Endothelial cell of umbilical vein (primary cell): ENCODE measurements at regions not wholly inside any gene's neighbourhood (a gene's known extent, or its start where the extent isn't known, plus 50 kb on each side); places are given as distances from the start of the nearest gene placed in this dataset.
A peak's percentile ranks its signal among the peaks of the same experiment; 100 is the strongest.

Source experiments
- BruUV-seq: library from RNA; stranded (reverse); fragments of 400-500 nt; replicated peaks from 2 replicates; lab custom pipeline; 2021; lab: Mats Ljungman, UMichigan
- CTCF ChIA-PET: fragments of 300-600, 350-600 bp; sonication (Branson Sonifier 250); formaldehyde crosslinking; loops from one replicate; lab custom pipeline; 2021; ENCODE audit warnings: antibody characterized with exemption, inconsistent platforms; lab: Charles Lee
- POLR2A ChIA-PET: fragments of 300-600, 350-600 bp; sonication (Branson Sonifier 250); formaldehyde crosslinking; loops from one replicate; lab custom pipeline; 2021; ENCODE audit warnings: antibody characterized with exemption, inconsistent platforms; lab: Charles Lee
- DNase-seq: peaks from one replicate; pipeline ENCODE4 v3.0.0-alpha.2; 2011; ENCODE audit warnings: low read depth, low spot score
- FAIRE-seq: peaks from 2 replicates; lab custom pipeline; 2011; peaks lifted over from hg19 to GRCh38; lab: Jason Lieb, UNC
- H2AFZ ChIP-seq: 2 replicates; pipeline ENCODE4 v1.6.0; 2012; ENCODE audit warnings: low read depth, low read length, control low read depth, inconsistent platforms
- H3K27ac ChIP-seq: 2 replicates; pipeline ENCODE4 v1.5.1; 2011; ENCODE audit warnings: low read depth, mild to moderate bottlenecking, control low read depth, low read length, moderate library complexity; ENCODE audit not compliant: insufficient read depth
- H3K27me3 ChIP-seq, 2 experiments: 2 replicates each; pipeline versions ENCODE4 v1.6.0 to v1.6.1; 2011; ENCODE audit warnings: low read length in 2 of 2, mixed read lengths in 1 of 2; ENCODE audit not compliant: control insufficient read depth in 2 of 2, insufficient read depth in 2 of 2
- H3K36me3 ChIP-seq, 2 experiments: 2 replicates in 1 of 2; 3 replicates in 1 of 2; pipeline ENCODE4 v1.5.1; 2011; ENCODE audit warnings: low read length in 2 of 2, mild to moderate bottlenecking in 1 of 2, moderate library complexity in 1 of 2; ENCODE audit not compliant: control insufficient read depth in 2 of 2, insufficient read depth in 2 of 2; ENCODE audit errors: extremely low read depth in 1 of 2
- H3K4me1 ChIP-seq: 3 replicates; pipeline ENCODE4 v1.5.1; 2011; ENCODE audit warnings: mild to moderate bottlenecking, low read length; ENCODE audit not compliant: control insufficient read depth, insufficient read depth; ENCODE audit errors: extremely low read depth
- H3K4me2 ChIP-seq: 2 replicates; pipeline ENCODE4 v1.6.1; 2011; ENCODE audit warnings: low read length, control low read depth, mixed read lengths; ENCODE audit not compliant: insufficient read depth
- H3K4me3 ChIP-seq, 3 experiments: fragments of 200-600 bp in 1 of 3; sonication (generic), shearing (Covaris generic) in 1 of 3; replicated peaks in 1 of 3; 2 replicates each; pipeline ENCODE4 v1.5.1; 2011 to 2016; ENCODE audit warnings: control low read depth in 3 of 3, low read length in 3 of 3, mild to moderate bottlenecking in 2 of 3, inconsistent platforms in 1 of 3, low read depth in 1 of 3, moderate library complexity in 1 of 3; ENCODE audit not compliant: insufficient read depth in 1 of 3
- H3K79me2 ChIP-seq: 2 replicates; pipeline ENCODE4 v1.6.0; 2012; ENCODE audit warnings: low read length, inconsistent platforms; ENCODE audit not compliant: control insufficient read depth, insufficient read depth
- H3K9ac ChIP-seq: replicated peaks from 2 replicates; pipeline ENCODE3; 2011; ENCODE audit warnings: low read length, control low read depth; ENCODE audit not compliant: insufficient read depth; ENCODE audit errors: extremely low read depth
- H3K9me1 ChIP-seq: replicated peaks from 3 replicates; pipeline ENCODE4 v1.6.0; 2011; ENCODE audit warnings: mild to moderate bottlenecking, low read length; ENCODE audit not compliant: control insufficient read depth, insufficient read depth; ENCODE audit errors: extremely low read depth
- H3K9me3 ChIP-seq: replicated peaks from 2 replicates; pipeline ENCODE4 v1.5.1; 2012; ENCODE audit warnings: low read length, inconsistent platforms; ENCODE audit not compliant: control insufficient read depth, insufficient read depth
- H4K20me1 ChIP-seq: replicated peaks from 2 replicates; pipeline ENCODE3; 2011; ENCODE audit warnings: mild to moderate bottlenecking, low read length; ENCODE audit not compliant: control insufficient read depth, insufficient read depth; ENCODE audit errors: extremely low read depth
- FOS ChIP-seq: IDR thresholded peaks from 2 replicates; pipeline ENCODE4 v1.6.1; 2011; ENCODE audit warnings: mild to moderate bottlenecking, low read length, moderate library complexity, borderline replicate concordance; ENCODE audit not compliant: insufficient read depth
- JUN ChIP-seq: IDR thresholded peaks from 2 replicates; pipeline ENCODE4 v1.6.1; 2011; ENCODE audit warnings: borderline replicate concordance, low read depth; ENCODE audit not compliant: insufficient read length, insufficient read depth
- POLR2A ChIP-seq: IDR thresholded peaks from 2 replicates; pipeline ENCODE4 v1.6.1; 2012; ENCODE audit warnings: low read depth, mild to moderate bottlenecking, control low read depth, low read length
- POLR2AphosphoS5 ChIP-seq: IDR thresholded peaks from 2 replicates; pipeline ENCODE4 v1.6.1; 2012; ENCODE audit warnings: low read depth, mild to moderate bottlenecking, control low read depth, low read length, moderate library complexity; ENCODE audit not compliant: insufficient read depth
- dilution Hi-C: fragments of 300-500 bp; cut with MboI; formaldehyde crosslinking; loops from one replicate; pipeline ENCODE4 v1.15.0; 2019; ENCODE audit warnings: low sequenced_read_pairs; ENCODE audit not compliant: extremely low pct_ligation_motif_present
- intact Hi-C: fragments of 100-400 bp; cut with micrococcal nuclease; formaldehyde crosslinking; loops from one replicate; pipeline ENCODE4 v1.10.0; 2022
- TF ChIP-seq, protein P1 (sequence below): IDR thresholded peaks from 2 replicates; pipeline ENCODE4 v1.6.1; 2011; ENCODE audit not compliant: insufficient read depth, insufficient read length

DNA sequence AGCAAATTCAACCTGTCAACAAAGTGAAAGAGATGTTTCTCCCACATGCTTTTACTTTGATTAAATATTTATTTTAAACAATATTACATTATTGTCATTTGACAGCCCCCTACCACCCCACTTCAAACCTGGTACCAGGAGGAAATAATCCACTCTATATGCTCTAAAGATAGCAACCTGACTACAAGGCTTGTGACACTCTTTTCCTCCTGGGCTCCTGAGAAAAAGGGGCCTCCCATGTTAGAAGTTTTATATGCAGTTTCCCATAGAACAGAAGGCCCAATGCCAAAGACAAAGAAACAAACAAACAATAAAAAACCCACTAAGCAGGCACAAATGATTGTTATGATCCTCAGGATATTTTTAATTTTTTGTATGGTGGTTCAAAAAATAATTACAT lies 73.6 kb downstream of the RPS29 start:
- Histone ChIP-seq H3K27me3 (peaks cover 0 to under 1% of the 10 kb centered on the region in 2 experiments), H3K9me1 (no peaks in the 10 kb centered on the region), H4K20me1 (no peaks in the 10 kb centered on the region), H3K9ac (peak overlapping the region; percentile 16), H3K4me2 (peak overlapping the region; percentile 38), H3K9me3 (no peaks in the 10 kb centered on the region), H3K36me3 (no peaks in the 10 kb centered on the region), H3K4me3 (no peak overlapping the region), H3K4me1 (peaks cover 10% of the 10 kb centered on the region), H3K27ac (peak overlapping the region; percentile 55), H3K79me2 (no peaks in the 10 kb centered on the region), H2AFZ (no peak overlapping the region)
- dilution Hi-C loops (no loop called here), intact Hi-C loops (no loop called here)
- POLR2A ChIA-PET = no interaction called here
- peak; percentile 71 for DNase-seq
- CTCF ChIA-PET = interaction anchor here (1.0 to 1.4 kb wide), 3 partner anchors 8 to 74 kb away, joined by 3 to 7 read pairs (median 3); no protein-coding TSS in a partner anchor
- no peak for FAIRE-seq
- TF ChIP-seq POLR2A = no peak
- peak; percentile 4 for TF ChIP-seq FOS
- BruUV-seq = no TSS peak

DNA sequence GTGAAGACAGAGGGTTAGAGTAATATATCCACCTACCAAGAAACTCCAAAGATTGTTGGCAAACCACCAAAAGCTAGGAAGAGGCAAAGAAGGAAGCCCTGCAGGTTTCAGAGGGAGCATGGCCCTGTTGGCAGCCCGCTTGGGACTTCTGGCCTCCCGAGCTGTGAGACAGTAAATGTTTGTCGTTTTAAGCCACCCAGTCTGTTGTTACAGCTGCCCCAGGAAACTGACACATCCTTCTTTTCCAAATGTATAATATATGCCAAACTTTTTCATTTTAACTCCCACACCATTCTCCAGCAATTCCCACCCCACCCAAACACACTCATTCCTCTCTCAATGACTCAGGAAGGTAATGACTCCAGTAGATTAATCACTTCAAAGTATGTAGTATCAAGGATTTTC lies 74.0 kb downstream of the RPS29 start:
- Histone ChIP-seq H3K27ac (peak overlapping the region; percentile 45), H3K4me3 (no peak overlapping the region), H3K4me2 (peak overlapping the region; percentile 38), H3K27me3 (peaks cover 0 to 2% of the 10 kb centered on the region in 2 experiments), H3K9ac (no peak overlapping the region), H2AFZ (no peak overlapping the region), H3K79me2 (no peaks in the 10 kb centered on the region), H4K20me1 (no peaks in the 10 kb centered on the region), H3K36me3 (no peaks in the 10 kb centered on the region), H3K4me1 (peaks cover 10% of the 10 kb centered on the region), H3K9me1 (no peaks in the 10 kb centered on the region), H3K9me3 (no peaks in the 10 kb centered on the region)
- intact Hi-C loops = no loop called here
- CTCF ChIA-PET = interaction anchor here (1.0 to 1.4 kb wide), 3 partner anchors 9 to 75 kb away, joined by 3 to 7 read pairs (median 3); no protein-coding TSS in a partner anchor
- POLR2A ChIA-PET = no interaction called here
- DNase-seq (peak; percentile 93), FAIRE-seq (peak; percentile 61)
- no TSS peak for BruUV-seq
- TF ChIP-seq POLR2AphosphoS5 (peak; percentile 77), JUN (peak; percentile 78), FOS (peak; percentile 90)
- TF ChIP-seq, protein P1, sequence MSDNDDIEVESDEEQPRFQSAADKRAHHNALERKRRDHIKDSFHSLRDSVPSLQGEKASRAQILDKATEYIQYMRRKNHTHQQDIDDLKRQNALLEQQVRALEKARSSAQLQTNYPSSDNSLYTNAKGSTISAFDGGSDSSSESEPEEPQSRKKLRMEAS = no peak
- dilution Hi-C loops = no loop called here
